Fibroblast of villous mesenchyme (primary cell): ENCODE measurements at regions not wholly inside any gene's neighbourhood (a gene's known extent, or its start where the extent isn't known, plus 50 kb on each side); places are given as distances from the start of the nearest gene placed in this dataset.

ENCODE experiments used
- DNase-seq: peaks from one replicate; pipeline ENCODE4 v3.0.0-alpha.2; 2010; ENCODE audit warnings: low read depth
- H3K4me3 ChIP-seq: 2 replicates; pipeline ENCODE4 v1.5.1; 2011; ENCODE audit warnings: low read depth, mild to moderate bottlenecking, low read length
- CTCF ChIP-seq: IDR thresholded peaks from 2 replicates; pipeline ENCODE4 v1.5.1; 2012; ENCODE audit warnings: low read depth, mild to moderate bottlenecking, low read length; ENCODE audit not compliant: insufficient read depth

GRCh38 chr11:30150425-30150824 lies 80.4 kb upstream of the FSHB start:
- no peak overlapping the region for H3K4me3 ChIP-seq
- no peak for TF ChIP-seq CTCF
- DNase-seq: no peak

GRCh38 chr11:30153008-30153407 lies 77.8 kb upstream of the FSHB start:
- TF ChIP-seq CTCF: no peak
- DNase-seq: no peak
- no peak overlapping the region for H3K4me3 ChIP-seq

GRCh38 chr11:30155428-30155827 lies 75.4 kb upstream of the FSHB start:
- no peak for DNase-seq
- TF ChIP-seq CTCF: no peak
- H3K4me3 ChIP-seq: no peak overlapping the region

- DNase-seq: no peak
- no peak overlapping the region for H3K4me3 ChIP-seq
- TF ChIP-seq CTCF: no peak
Observed at GRCh38 chr11:30159546-30159945, 71.3 kb upstream of the FSHB start.

GRCh38 chr11:30165652-30166051 lies 65.2 kb upstream of the FSHB start:
- no peak for TF ChIP-seq CTCF
- H3K4me3 ChIP-seq: no peak overlapping the region
- DNase-seq: no peak

DNA sequence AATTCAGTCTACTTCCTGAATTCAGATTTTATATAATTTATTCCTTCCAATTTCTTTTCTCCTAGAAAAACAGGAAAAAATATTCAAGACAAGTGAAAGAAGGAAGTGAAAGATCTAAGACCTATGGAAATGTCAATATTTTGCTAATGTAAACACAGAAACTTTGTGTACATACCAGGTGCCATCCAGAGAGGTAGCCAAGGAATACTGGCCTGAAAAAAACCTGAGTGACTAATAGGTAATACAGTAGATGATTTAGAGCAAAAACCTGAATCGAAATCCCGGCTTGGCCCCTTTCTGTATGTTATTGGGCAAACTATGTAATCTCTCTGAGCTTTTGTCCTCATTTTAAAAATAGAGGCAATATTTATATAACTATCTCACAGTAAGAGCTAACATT lies 59.2 kb upstream of the FSHB start:
- no peak overlapping the region for H3K4me3 ChIP-seq
- DNase-seq: no peak
- TF ChIP-seq CTCF: no peak

- H3K4me3 ChIP-seq: no peak overlapping the region
- DNase-seq: no peak
- TF ChIP-seq CTCF: no peak
Observed at GRCh38 chr11:30172158-30172557, 58.7 kb upstream of the FSHB start.
